ENCODE measurements at regions not wholly inside any gene's neighbourhood (a gene's known extent, or its start where the extent isn't known, plus 50 kb on each side); places are given as distances from the start of the nearest gene placed in this dataset.

- no peak for DNase-seq (ENCODE audit: low spot score)
Measured at GRCh38 chr2:71864085-71864484, 283.6 kb downstream of the CYP26B1 start.

GRCh38 chr2:71863396-71863795 lies 284.3 kb downstream of the CYP26B1 start:
- DNase-seq (ENCODE audit: low spot score): no peak

- no peak for DNase-seq (ENCODE audit: low spot score)
Measured at GRCh38 chr2:71862921-71863320, 284.7 kb downstream of the CYP26B1 start.

GRCh38 chr2:71861186-71862160 lies 286.2 kb downstream of the CYP26B1 start:
- DNase-seq (ENCODE audit: low spot score): no peak

- no peak for DNase-seq (ENCODE audit: low spot score)
Measured at GRCh38 chr2:71860381-71860926, 287.2 kb downstream of the CYP26B1 start.

- DNase-seq (ENCODE audit: low spot score): no peak
Measured at GRCh38 chr2:71859211-71859847, 288.3 kb downstream of the CYP26B1 start.

- no peak for DNase-seq (ENCODE audit: low spot score)
Measured at GRCh38 chr2:71858071-71858470, 289.6 kb downstream of the CYP26B1 start.

- DNase-seq (ENCODE audit: low spot score): no peak
Measured at GRCh38 chr2:71857636-71858035, 290.0 kb downstream of the CYP26B1 start.

- DNase-seq (ENCODE audit: low spot score): peak; percentile 5
Measured at GRCh38 chr2:71856773-71857525, 290.7 kb downstream of the CYP26B1 start.

GRCh38 chr2:71853858-71854257 lies 293.8 kb downstream of the CYP26B1 start:
- DNase-seq (ENCODE audit: low spot score): no peak

GRCh38 chr2:71852141-71852711 lies 295.4 kb downstream of the CYP26B1 start:
- DNase-seq (ENCODE audit: low spot score): no peak

GRCh38 chr2:71851094-71851750 lies 296.4 kb downstream of the CYP26B1 start:
- no peak for DNase-seq (ENCODE audit: low spot score)

GRCh38 chr2:71850306-71850801 lies 297.3 kb downstream of the CYP26B1 start:
- no peak for DNase-seq (ENCODE audit: low spot score)

GRCh38 chr2:71849607-71850305 lies 297.9 kb downstream of the CYP26B1 start:
- no peak for DNase-seq (ENCODE audit: low spot score)

- DNase-seq (ENCODE audit: low spot score): no peak
Measured at GRCh38 chr2:71849111-71849510, 298.6 kb downstream of the CYP26B1 start.

GRCh38 chr2:71846669-71847291 lies 300.9 kb downstream of the CYP26B1 start:
- DNase-seq (ENCODE audit: low spot score): no peak

GRCh38 chr2:71846072-71846471 lies 301.6 kb downstream of the CYP26B1 start:
- no peak for DNase-seq (ENCODE audit: low spot score)

GRCh38 chr2:71844967-71845366 lies 302.7 kb downstream of the CYP26B1 start:
- DNase-seq (ENCODE audit: low spot score): no peak

- no peak for DNase-seq (ENCODE audit: low spot score)
Measured at GRCh38 chr2:71843391-71843850, 304.2 kb downstream of the CYP26B1 start.

GRCh38 chr2:71842744-71843143 lies 304.9 kb downstream of the CYP26B1 start:
- DNase-seq (ENCODE audit: low spot score): no peak
